ENCODE measurements at regions not wholly inside any gene's neighbourhood (a gene's known extent, or its start where the extent isn't known, plus 50 kb on each side); places are given as distances from the start of the nearest gene placed in this dataset.

DNA sequence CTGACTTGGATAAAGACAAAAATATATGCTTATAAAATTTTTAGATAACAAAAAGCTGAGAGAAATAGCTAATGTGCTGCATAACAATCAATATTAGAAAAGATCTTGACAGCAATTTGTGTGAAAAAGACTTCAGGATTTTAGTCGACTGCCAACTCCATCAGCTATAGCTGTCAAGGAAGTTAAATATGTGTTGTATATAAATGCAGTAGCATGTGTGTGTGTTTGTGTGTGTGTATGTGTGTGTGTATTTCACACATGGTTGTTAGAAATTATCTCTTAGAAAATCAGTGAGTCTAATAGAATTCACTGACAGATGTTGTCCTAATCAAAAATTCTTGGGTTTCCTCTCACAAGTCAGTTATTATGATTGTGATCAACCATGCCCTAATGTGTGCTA, 171.2 kb downstream of the CASP12 start:
- no peaks in the 10 kb centered on the region for H3K27me3 ChIP-seq (ENCODE audit: control insufficient read depth, extremely low read depth, insufficient read depth, low read length)
- no peaks in the 10 kb centered on the region for H3K79me2 ChIP-seq (ENCODE audit: control insufficient read depth, insufficient read depth, low read length)
- H3K36me3 ChIP-seq (ENCODE audit: control insufficient read depth in 2 of 2, extremely low read depth in 1 of 2, insufficient read depth in 2 of 2, low read length in 2 of 2) = no peaks in the 10 kb centered on the region
- TF ChIP-seq EZH2 (IDR thresholded peaks at IDR 0.05; ENCODE audit: low read length) (no peak), CTCF (optimal IDR thresholded peaks at IDR 0.05 in 1 of 3, IDR thresholded peaks at IDR 0.05 in 1 of 3, conservative IDR thresholded peaks at IDR 0.05 in 1 of 3; ENCODE audit: extremely low read depth in 1 of 3, insufficient read depth in 2 of 3, low read length in 3 of 3) (no peak)
- no peaks in the 10 kb centered on the region for H4K20me1 ChIP-seq (ENCODE audit: control insufficient read depth, extremely low read depth, insufficient read depth, low read length)
- H3K4me2 ChIP-seq (ENCODE audit: control insufficient read depth, extremely low read depth, insufficient read depth, low read depth, low read length) = no peak overlapping the region
- no peaks in the 10 kb centered on the region for H3K9me3 ChIP-seq (ENCODE audit: control insufficient read depth, low read depth, low read length)
- H3K4me1 ChIP-seq (ENCODE audit: control insufficient read depth, extremely low read depth, insufficient read depth, low read length) = no peaks in the 10 kb centered on the region
- H3K4me3 ChIP-seq (ENCODE audit: control insufficient read depth in 2 of 3, extremely low read depth in 1 of 3, insufficient read depth in 2 of 3, low read depth in 1 of 3, low read length in 3 of 3) = no peak overlapping the region
- DNase-seq (ENCODE audit: low read depth, low spot score) (no peak), FAIRE-seq (no peak)
- no peaks in the 10 kb centered on the region for H3K9me1 ChIP-seq (ENCODE audit: control insufficient read depth, extremely low read depth, insufficient read depth, low read length)
- no peak overlapping the region for H3K9ac ChIP-seq (ENCODE audit: control insufficient read depth, extremely low read depth, insufficient read depth, low read length)
- no peak overlapping the region for H3K27ac ChIP-seq (ENCODE audit: control insufficient read depth, insufficient read depth, low read length)
- dilution Hi-C loops (cut with MboI; ENCODE audit: extremely low pct_ligation_motif_present, low sequenced_read_pairs) = no loop called here
- no peak overlapping the region for H2AFZ ChIP-seq (ENCODE audit: control insufficient read depth, low read length)

- no peak for FAIRE-seq
- H3K27ac ChIP-seq (ENCODE audit: control insufficient read depth, insufficient read depth, low read length) = no peak overlapping the region
- H3K36me3 ChIP-seq (ENCODE audit: control insufficient read depth in 2 of 2, extremely low read depth in 1 of 2, insufficient read depth in 2 of 2, low read length in 2 of 2) = no peaks in the 10 kb centered on the region
- no peak overlapping the region for H3K4me2 ChIP-seq (ENCODE audit: control insufficient read depth, extremely low read depth, insufficient read depth, low read depth, low read length)
- H3K9me1 ChIP-seq (ENCODE audit: control insufficient read depth, extremely low read depth, insufficient read depth, low read length) = no peaks in the 10 kb centered on the region
- no peaks in the 10 kb centered on the region for H3K9me3 ChIP-seq (ENCODE audit: control insufficient read depth, low read depth, low read length)
- no peaks in the 10 kb centered on the region for H3K27me3 ChIP-seq (ENCODE audit: control insufficient read depth, extremely low read depth, insufficient read depth, low read length)
- dilution Hi-C loops (cut with MboI; ENCODE audit: extremely low pct_ligation_motif_present, low sequenced_read_pairs) = no loop called here
- H2AFZ ChIP-seq (ENCODE audit: control insufficient read depth, low read length) = no peak overlapping the region
- H3K4me3 ChIP-seq (ENCODE audit: control insufficient read depth in 2 of 3, extremely low read depth in 1 of 3, insufficient read depth in 2 of 3, low read depth in 1 of 3, low read length in 3 of 3) = no peak overlapping the region
- H3K4me1 ChIP-seq (ENCODE audit: control insufficient read depth, extremely low read depth, insufficient read depth, low read length) = no peaks in the 10 kb centered on the region
- no peaks in the 10 kb centered on the region for H3K79me2 ChIP-seq (ENCODE audit: control insufficient read depth, insufficient read depth, low read length)
- no peak for TF ChIP-seq EZH2 (IDR thresholded peaks at IDR 0.05; ENCODE audit: low read length)
- TF ChIP-seq CTCF (optimal IDR thresholded peaks at IDR 0.05 in 1 of 3, IDR thresholded peaks at IDR 0.05 in 1 of 3, conservative IDR thresholded peaks at IDR 0.05 in 1 of 3; ENCODE audit: extremely low read depth in 1 of 3, insufficient read depth in 2 of 3, low read length in 3 of 3) = no peak
- H4K20me1 ChIP-seq (ENCODE audit: control insufficient read depth, extremely low read depth, insufficient read depth, low read length) = no peaks in the 10 kb centered on the region
- no peak for DNase-seq (ENCODE audit: low read depth, low spot score)
- no peak overlapping the region for H3K9ac ChIP-seq (ENCODE audit: control insufficient read depth, extremely low read depth, insufficient read depth, low read length)
Observed at GRCh38 chr11:104725796-104726408, 172.4 kb downstream of the CASP12 start.
